T-helper 1 cell (primary cell): ENCODE measurements at regions not wholly inside any gene's neighbourhood (a gene's known extent, or its start where the extent isn't known, plus 50 kb on each side); places are given as distances from the start of the nearest gene placed in this dataset.
"Not testable (repeated sequence)": the region's sequence is repeated elsewhere in the genome, so short reads cannot be mapped to it uniquely, and the experiment has no call there.

Experiments
- DNase-seq, 5 donors: peaks; one replicate each; pipeline ENCODE4 v3.0.0-alpha.2; 2012 to 2020

DNA sequence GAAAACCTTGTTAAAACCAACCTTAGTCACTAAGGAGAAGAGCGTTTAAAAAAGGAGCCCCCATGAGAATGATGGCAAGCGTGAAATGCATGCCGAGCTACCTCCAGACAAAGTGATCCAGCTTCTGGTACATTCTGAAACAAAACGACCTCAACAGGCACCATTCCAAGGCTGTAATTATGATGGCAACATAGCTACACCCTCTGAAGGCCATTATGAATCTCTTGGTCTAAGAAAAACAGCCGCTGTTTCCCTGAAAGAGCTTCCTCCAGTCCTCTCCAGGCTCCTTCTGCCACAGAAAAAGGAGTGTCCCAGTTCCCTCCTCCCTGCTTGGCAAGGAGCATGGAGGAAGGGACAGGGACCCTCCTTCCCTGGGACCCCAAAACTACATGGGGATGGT lies 50.0 kb upstream of the ABLIM1 start:
- DNase-seq: no peak

DNA sequence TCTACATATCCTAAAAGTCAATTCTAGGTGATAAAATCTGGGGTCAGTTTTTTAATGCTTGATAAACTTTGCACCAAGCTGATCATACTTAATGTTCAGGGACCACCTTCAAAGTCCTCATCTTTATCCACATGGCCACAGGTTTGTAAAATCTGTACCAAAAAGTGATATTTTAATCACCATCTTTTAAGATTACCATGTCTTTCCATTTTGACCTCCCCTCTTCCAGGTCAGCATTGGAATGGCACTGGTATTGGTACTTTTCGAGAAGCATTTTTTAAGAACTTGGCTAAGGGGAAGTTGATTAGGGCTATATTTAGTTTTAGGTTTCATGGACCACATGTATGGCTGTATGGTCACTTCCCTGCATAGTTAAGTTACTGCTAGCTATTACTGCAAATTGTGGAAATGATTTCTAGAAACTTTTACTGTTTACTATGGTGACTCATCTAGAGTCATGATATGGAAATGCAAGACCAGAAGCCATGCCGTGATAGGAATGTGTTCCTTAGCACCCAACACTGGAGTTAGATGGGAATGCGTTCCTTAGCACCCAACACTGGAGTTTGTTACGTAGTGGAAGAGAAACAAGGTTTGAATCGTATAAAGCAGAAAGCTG lies 50.8 kb upstream of the ABLIM1 start:
- DNase-seq: no peak

DNA sequence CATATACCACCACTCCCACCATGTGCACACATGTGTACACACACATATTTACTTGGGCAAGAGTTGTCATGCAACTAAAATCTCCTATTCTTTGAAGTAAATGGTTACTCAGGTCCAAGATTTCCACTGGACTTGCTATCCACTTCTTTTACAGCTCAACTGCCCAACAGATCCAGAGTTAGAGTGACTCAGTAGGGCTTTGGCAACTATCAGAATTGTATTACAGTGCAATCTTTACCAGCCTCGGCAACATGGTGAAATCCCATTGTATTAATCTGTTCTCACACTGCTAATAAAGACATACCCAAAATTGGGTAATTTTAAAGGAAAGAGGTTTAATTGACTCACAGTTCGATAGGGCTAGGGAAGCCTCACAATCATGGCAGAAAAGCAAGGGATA lies 51.9 kb upstream of the ABLIM1 start:
- no peak for DNase-seq

DNA sequence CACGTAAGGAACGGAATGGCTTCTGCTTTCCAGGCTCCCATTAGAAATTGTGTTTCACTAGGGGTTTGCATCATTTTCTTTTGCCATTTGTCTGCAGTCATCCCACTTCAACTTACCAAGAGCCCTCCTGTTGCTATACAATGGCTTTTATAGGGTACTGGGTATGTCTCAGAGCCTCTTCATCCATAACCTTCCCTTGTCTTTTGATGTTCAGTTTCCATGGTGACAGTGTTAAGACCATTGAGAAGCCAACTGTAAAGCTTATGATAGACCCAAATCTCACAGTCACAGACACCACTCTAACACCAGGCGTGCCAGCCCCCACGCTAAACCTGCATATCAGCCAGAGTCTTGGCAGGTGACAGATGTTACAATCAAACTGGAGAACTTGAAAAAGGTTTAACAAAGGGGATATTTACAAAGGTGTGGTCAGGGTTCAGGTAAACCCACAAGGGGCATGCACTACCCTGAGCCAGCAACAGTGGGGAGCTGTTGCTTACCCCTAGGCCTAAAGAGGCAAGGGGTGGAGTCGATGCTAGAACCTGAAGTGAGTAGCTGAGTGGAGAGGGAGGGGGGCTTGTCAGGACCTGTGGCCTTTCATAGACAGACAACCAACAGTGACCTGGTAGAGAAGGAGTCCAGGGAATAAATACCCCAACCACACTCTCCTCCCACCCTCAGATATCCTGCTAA lies 53.2 kb upstream of the ABLIM1 start:
- DNase-seq: no peak

DNA sequence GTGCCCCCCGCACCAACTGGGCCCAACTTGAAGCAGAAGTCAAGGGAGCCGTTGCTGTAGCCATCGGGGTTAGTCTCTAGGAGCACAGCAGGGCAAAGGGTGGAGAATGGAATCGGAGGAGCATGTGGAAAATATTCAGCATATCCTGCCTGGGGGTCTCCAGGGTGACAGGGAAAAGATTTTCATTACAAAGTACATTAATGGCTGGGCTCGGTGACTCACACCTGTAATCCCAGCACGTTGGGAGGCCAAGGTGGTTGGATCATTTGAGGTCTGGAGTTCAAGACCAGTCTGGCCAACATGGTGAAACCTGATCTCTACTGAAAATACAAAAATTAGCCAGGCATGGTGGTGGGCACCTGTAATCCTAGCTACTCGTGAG lies 53.8 kb upstream of the ABLIM1 start:
- DNase-seq: no peak

DNA sequence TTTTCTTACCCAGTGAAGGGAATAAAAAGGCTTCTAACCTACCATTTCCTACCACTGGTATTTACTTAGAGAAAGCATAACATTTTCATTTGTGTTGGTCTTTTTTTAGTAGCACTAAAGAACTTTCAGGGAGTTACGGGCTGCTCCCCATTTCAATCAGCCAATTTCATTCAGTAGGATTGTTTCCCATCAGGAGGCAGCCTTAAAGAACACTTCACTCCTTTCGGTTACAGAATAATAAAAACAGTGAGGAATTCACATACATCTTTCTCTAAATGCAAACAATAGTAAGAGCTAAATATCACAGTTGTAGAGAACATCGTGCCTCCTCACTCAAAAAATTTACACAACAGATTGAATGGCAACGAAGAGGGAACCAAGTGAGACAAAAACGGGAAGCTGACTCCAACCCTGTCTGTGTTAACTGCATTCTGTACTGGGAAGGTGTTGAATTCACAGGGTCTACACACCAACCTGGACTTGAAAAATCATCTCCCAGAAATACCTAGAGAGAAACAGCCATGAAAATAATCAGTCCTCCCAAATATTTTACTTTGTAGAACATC lies 55.5 kb upstream of the ABLIM1 start:
- DNase-seq: no peak

DNA sequence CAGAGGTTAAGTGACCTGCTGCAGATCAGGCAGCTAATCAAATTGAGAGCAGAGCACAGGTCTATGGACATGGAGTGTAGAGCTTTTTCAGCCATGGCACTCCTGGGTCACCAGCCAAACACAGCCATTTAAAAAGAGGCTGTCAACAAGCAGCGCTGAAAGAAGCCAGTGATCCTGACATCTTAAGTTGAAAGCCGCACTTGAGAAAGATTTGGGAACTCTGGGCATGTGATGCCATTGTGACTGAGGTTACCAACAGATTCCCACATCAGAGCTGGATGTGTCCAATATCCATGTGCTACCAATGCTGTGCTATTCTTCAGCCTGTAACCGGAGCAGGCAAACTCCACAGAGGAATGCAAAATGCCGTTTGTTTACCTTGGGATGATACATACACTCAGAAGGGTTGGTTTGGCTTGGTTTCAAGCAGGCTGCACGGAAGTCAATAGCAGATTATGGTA lies 56.2 kb upstream of the ABLIM1 start:
- no peak for DNase-seq

DNA sequence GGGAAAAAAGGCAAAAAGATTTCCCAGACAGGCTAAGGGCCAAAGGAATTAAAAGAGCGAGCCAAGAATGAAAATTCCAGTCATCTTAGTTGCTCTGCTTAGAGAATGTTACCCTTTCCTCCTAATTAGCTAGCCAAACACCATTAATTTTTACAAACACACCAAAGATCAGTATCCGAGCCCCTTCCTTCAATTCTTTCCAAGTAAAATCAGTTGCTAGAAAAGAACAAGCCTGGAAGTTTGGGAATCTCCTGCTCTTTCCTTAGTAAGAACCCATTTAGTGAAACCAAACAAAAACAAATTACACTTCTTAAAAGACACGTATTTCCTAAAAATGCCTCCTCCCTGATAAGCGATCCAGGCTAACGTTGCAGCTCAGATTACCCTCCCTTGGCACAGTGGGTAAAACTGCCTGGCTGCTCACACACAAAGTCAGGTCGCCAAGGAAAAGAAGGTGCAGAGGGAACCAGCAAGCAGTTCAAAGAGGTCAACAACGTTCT lies 57.1 kb upstream of the ABLIM1 start:
- no peak for DNase-seq

DNA sequence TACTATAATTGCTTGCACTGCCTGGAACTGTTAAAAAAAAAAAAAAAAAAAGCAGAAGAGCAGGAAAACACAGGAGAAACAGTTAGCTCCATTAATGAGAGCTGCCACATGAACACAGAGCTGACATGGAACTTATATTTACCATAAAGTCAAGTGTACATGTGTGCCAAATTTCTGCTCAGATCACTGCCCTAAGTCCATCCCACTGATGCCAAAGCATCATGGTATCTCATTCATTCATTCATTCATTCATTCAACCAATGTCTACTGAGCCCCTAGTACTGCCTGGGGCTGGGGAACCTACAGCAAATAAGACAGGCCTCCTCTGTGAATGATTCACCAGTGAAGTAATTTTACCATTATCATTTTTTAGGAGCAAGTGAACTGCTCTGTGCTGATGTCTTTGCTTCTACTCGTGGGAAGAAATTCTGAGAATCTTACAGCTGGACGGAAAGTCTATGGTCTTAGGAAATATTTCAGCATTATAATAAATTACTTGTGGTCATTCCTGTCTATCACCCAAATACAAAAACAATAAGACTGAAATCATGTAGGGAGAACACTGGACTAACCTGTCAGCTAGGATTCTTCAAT lies 58.8 kb upstream of the ABLIM1 start:
- no peak for DNase-seq

DNA sequence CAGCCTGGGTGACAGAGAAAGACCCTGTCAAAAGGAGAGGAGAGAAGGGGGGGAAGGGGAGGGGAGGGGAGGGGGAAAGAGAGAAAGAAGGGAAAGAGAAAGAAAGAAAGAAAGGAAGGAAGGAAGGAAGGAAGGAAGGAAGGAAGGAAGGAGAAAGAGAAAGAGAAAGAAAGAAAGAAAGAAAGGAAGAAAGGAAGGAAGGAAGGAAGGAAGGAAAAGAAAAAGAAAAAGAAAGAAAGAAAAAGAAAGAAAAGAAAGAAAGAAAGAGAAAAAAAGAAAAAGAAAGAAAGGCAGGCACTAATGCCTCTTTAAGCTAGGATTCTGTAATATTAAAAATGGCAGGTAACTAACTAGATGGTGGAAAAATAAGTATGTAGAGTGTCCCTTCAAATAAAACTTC lies 59.8 kb upstream of the ABLIM1 start:
- not testable (repeated sequence) for DNase-seq

DNA sequence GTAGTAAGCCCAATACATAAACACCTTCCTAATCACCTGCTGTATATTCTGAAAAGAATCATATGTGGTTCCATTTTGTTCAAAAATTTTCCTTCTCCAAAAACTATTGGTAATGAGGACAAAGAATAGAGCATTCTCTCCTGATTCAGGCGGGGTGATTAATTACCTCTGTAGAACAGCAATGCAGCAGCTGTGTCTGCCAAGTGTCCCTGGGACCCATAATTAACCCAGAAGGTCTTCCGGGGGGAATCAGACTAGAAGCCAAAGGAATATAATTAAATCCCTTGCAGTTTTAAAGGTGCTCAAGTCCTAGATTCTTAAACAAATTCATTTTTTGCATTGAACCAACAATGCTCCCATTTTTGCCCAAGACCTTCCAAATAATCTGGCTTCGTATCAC lies 60.3 kb upstream of the ABLIM1 start:
- DNase-seq: no peak

DNA sequence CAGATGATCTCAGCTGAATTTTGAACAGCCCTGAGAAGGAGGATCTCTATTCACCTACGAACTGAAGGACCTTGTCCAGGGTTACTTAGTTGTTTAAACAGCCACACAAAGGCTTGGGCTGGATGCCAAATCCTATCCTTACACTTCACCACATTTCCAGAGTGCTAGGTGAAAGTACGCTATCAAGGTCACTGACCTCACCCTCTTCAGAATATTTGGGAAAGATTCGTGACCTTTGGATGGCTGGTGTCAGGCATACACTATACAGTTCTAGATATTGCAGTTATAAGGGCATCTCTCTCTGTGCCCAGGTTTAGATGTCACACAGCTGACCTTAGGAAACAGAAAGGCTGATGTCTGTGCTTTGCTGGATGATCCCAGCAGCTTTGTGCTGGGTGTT lies 61.2 kb upstream of the ABLIM1 start:
- DNase-seq: no peak

DNA sequence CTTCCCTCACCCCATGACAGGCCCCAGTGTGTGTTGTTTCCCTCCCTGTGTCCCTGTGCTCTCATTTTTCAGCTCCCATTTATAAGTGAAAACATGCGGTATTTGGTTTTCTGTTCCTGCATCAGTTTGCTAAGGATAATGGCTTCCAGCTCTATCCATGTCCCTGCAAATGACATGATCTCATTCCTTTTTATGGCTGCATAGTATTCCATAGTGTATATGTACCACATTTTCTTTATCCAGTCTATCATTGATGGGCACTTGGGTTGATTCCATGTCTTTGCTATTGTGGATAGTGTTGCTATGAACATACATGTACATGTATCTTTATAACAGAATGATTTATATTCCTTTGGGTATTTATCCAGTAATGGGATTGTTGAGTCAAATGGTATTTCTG lies 61.9 kb upstream of the ABLIM1 start:
- not testable (repeated sequence) for DNase-seq

DNA sequence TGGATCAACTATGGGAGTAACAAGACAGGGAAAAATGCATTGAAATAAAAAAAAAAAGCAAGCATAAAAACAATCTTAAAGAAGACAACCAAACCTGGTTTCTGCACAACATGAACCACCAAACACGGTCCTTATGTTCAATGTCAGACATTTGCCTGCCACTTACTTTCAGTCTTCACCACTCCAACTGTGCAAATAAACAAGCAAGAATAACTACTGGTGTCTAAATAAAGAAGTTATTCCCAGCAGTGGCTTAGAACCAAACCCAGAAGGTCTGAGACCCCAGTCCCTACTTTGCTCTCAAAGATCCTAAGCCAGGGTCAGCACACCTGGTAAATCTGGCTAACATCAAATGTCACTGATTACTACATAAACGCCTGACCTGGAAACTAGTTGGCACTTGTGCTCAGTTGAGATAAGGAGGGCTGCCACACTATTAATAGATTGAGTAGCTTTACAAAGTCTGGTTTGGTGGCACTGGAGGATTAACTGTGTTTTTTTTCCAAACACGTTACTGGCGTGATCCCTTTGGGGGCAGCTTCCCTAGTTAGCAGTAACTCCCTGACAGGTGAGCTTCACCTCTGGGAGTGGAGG lies 62.7 kb upstream of the ABLIM1 start:
- no peak for DNase-seq

DNA sequence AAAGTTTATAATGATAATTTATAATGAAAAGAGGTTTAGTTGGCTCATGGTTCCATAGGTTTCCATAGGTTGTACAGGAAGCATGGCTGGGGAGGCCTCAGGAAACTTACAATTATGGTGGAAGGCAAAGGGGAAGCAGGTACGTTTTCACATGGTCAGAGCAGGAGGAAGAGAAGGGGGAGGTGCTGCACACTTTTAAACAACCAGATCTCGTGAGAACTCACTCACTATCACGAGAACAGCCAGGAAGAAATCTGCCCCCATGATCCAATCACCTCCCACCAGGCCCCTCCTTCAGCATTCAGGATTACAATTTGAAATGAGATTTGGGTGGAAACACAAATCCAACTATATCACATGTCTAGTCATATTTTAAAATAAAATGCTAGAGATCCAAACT lies 64.1 kb upstream of the ABLIM1 start:
- DNase-seq: not testable (repeated sequence)

DNA sequence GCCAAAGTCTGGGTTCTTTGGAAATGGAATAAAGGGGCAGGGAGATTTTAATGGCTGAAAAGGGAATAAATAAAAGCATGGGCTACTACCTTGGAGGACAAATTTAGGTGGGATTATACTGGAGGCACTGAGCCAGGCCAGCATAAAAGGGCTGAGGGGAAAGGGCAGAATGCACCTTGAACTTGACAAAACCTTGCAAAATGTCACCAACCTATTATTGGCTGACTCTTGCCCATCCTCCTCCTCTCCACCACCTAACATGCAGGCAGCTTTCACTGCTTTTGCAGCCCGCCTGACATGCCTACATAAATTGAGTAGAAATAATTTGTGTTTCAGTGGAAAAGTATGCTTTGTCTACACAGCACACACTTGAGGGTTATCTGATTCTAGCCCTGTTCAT lies 65.3 kb upstream of the ABLIM1 start:
- DNase-seq: no peak

DNA sequence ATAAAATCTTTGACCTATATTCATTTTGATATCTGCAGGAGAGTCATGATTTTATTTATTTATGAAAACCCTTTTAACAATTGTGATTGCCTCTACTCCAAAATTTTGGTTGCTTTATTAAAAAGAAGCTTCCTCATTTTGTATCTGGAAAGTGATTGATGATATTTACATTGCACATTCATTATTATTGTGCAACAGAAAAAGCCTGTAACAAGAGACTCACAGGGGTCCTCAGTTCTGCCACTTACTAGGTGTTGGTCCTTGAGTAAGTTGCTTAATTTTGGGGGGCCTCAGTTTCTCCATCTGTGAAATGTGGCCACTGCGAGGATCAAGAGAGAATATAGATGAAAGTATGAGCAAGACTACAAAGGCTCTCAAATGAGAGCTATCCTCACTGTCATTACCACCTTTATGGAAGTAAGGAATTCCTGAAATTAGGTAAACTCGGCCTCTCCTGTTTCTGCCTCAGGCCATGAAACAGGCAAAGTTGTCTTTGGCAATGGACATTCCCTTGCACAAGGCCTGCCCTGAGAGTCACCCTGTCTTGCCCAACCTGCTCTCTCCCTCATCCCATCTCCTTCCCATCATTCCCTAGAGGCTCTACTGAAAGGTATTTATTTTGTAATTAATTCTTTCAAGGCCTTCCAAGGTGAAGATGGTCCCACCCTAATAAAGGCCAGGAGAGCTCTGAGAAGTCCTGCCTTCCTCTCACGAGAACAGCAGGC lies 66.1 kb upstream of the ABLIM1 start:
- no peak for DNase-seq

DNA sequence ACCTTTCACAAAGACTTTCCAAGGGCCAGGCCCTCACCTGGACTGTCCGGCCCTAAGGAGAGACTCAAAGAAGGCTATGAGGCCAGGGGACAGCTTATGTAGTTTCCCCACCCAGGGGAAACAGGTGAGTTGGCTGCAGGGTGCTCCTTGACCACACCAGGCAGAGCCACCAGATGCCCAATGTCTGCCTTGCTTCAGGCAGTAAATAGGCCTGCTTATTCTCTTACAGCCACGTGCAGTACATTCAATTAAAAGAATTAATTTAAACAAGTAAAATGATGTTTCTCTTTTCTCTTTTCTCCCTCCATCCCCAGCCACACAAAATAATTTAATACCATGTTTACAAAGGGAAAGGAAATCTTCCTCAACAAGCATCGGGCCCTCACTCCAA lies 66.6 kb upstream of the ABLIM1 start:
- no peak for DNase-seq

DNA sequence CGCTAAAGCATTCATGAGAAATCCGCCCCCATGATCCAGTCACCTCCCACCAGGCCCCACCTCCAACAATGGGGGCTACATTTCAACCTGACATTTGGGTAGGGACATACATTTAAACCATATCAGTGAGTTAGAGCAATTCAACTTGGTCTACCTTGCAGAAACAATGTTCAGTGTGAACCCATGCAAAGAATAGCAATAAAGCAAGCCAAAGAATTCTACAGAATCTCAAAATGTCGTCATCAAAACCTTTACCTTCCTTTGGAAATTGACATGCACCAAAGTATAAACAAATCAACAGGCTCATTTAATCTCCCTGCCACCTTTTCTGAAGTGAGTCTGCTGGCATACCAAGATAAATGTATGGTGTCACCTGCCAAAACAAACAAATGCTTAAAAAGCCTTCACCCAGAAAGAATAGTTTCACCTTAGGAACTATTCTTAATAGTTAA lies 68.8 kb upstream of the ABLIM1 start:
- DNase-seq: no peak

DNA sequence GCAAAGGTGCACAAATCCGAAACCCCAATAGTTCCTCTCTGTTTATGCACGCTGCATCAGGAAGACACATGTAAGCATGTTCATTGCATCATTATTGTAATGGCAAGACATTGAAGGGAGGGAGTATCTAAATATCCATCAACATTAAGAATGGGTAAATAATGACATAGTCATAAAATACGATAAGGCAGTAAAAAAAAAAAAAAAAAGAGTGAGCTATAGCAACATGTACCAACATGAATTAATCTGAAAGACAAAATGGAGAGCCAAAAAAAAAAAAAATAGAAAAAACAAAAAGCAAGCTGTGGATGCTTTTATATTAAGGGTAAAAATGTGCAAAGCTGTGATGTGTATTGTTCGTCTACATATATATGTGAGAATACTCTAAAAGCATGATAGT lies 70.2 kb upstream of the ABLIM1 start:
- DNase-seq: no peak

DNA sequence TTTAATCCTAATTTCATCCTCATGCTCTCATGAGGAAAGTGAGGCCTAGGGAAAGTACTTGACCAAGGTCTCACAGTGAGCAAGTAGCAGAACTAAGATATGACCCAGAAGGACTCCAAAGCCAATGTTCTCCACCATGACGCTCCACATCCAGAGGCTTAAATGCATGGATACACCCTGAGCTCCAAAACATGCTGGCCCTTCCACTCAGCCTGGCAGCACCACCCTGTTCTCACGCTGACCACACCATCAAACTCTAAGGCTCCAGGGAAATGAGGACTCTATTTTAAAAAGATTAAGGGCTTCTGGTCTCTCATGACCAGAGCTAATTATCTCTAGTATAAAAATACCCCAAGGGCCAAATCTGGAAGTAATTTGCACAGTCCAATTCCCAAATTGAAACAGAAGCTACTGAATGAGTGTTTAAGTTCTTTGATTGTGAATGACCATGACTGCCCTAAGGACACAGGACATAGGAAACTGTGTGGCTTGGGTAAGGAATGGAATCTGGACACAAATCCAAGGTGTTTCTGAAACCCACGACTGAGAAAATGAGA lies 71.1 kb upstream of the ABLIM1 start:
- no peak for DNase-seq

DNA sequence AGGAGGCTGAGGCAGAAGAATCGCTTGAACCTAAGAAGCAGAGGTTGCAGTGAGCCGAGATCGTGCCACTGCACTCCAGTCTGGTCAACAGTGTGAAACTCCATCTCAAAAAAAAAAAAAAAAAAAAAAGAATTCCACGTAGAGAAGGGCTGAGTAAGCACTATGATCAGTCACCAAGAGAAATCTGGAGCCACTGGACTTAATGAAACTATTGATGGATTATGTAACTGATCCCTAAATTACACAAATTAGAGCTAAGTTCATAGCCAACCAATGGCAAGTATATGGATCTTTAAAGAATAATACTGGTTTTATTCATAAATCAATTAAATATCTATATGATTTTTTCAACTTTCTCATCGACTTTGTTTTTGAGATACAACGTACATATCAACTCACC lies 72.2 kb upstream of the ABLIM1 start:
- no peak for DNase-seq
